WTC11 (cell line): ENCODE measurements at regions not wholly inside any gene's neighbourhood (a gene's known extent, or its start where the extent isn't known, plus 50 kb on each side); places are given as distances from the start of the nearest gene placed in this dataset.
A peak's percentile ranks its signal among the peaks of the same experiment; 100 is the strongest.

Experiments
- ATAC-seq: fragments of 200-7000 bp; cut with Tn5 transposase; 2 replicates; pipeline ENCODE4 v1.10.0; 2021; ENCODE audit warnings: mild to moderate bottlenecking, moderate library complexity
- CTCF ChIA-PET: fragments of 300-600 bp; sonication (Branson Sonifier 250); formaldehyde crosslinking; loops from one replicate; lab custom pipeline; 2021; ENCODE audit warnings: antibody characterized with exemption; lab: Charles Lee
- POLR2A ChIA-PET: fragments of 350-600 bp; sonication (Branson Sonifier 250); formaldehyde crosslinking; loops from one replicate; lab custom pipeline; 2021; ENCODE audit warnings: antibody characterized with exemption; lab: Charles Lee
- DNase-seq: peaks from one replicate; pipeline ENCODE4 v3.0.0; 2021; ENCODE audit warnings: low spot score
- H3K27ac Mint-ChIP-seq: 2 replicates; pipeline ENCODE4 v1.8.0; 2021; ENCODE audit warnings: mixed read lengths
- H3K27me3 Mint-ChIP-seq: 2 replicates; pipeline ENCODE4 v1.8.0; 2021; ENCODE audit warnings: low read depth, mild to moderate bottlenecking, moderate library complexity, mixed read lengths
- H3K36me3 Mint-ChIP-seq: 2 replicates; pipeline ENCODE4 v1.8.0; 2021; ENCODE audit warnings: mixed read lengths
- H3K4me1 Mint-ChIP-seq: 2 replicates; pipeline ENCODE4 v1.8.0; 2022; ENCODE audit warnings: mixed read lengths
- H3K4me3 Mint-ChIP-seq: 2 replicates; pipeline ENCODE4 v1.8.0; 2021; ENCODE audit warnings: mild to moderate bottlenecking, moderate library complexity, mixed read lengths
- H3K9me3 Mint-ChIP-seq: 2 replicates; pipeline ENCODE4 v1.8.0; 2021; ENCODE audit warnings: mixed read lengths
- JAZF1 ChIP-seq: fragments of 250-450 bp; sonication (Bioruptor Pico); IDR thresholded peaks from 2 replicates; pipeline ENCODE4 v1.9.0; 2021; ENCODE audit warnings: moderate library complexity, mild to moderate bottlenecking, inconsistent platforms
- RELA ChIP-seq: sonication (generic); formaldehyde crosslinking; IDR thresholded peaks from 2 replicates; pipeline ENCODE4 v1.8.1; 2022; ENCODE audit warnings: missing genetic modification reagents, mild to moderate bottlenecking, borderline replicate concordance
- TCF7 ChIP-seq: sonication (generic); formaldehyde crosslinking; IDR thresholded peaks from 2 replicates; pipeline ENCODE4 v1.8.0; 2022; ENCODE audit warnings: mild to moderate bottlenecking, low read depth, missing genetic modification reagents, moderate library complexity
- TEAD1 ChIP-seq: sonication (generic); formaldehyde crosslinking; IDR thresholded peaks from 2 replicates; pipeline ENCODE4 v1.8.0; 2022; ENCODE audit warnings: mild to moderate bottlenecking, missing genetic modification reagents
- TEAD4 ChIP-seq: sonication (generic); formaldehyde crosslinking; IDR thresholded peaks from 2 replicates; pipeline ENCODE4 v1.8.0; 2022; ENCODE audit warnings: mild to moderate bottlenecking, missing genetic modification reagents
- ZNF138 ChIP-seq: sonication (generic); formaldehyde crosslinking; conservative IDR thresholded peaks from 2 replicates; pipeline ENCODE4 v1.8.1; 2022; ENCODE audit warnings: mild to moderate bottlenecking, moderate library complexity, missing genetic modification reagents
- ZNF263 ChIP-seq: sonication (generic); formaldehyde crosslinking; IDR thresholded peaks from 2 replicates; pipeline ENCODE4 v1.8.1; 2022; ENCODE audit warnings: low read depth, mild to moderate bottlenecking, moderate library complexity, missing genetic modification reagents
- ZNF396 ChIP-seq: fragments of 250-450 bp; sonication (Bioruptor Pico); IDR thresholded peaks from 2 replicates; pipeline ENCODE4 v1.8.0; 2021; ENCODE audit warnings: mild to moderate bottlenecking, moderate library complexity, borderline replicate concordance
- TF ChIP-seq, protein P1 (sequence below): fragments of 250-450 bp; sonication (Bioruptor Pico); IDR thresholded peaks from 2 replicates; pipeline ENCODE4 v1.8.0; 2021; ENCODE audit warnings: mild to moderate bottlenecking
- TF ChIP-seq, protein P2 (sequence below): fragments of 250-450 bp; sonication (Bioruptor Pico); IDR thresholded peaks from 2 replicates; pipeline ENCODE4 v1.9.0; 2021; ENCODE audit warnings: moderate library complexity, mild to moderate bottlenecking, inconsistent platforms, borderline replicate concordance

GRCh38 chr3:36318621-36319200 is 61.6 kb upstream of the STAC start:
- peaks cover 18% of the 10 kb centered on the region for H3K4me1 Mint-ChIP-seq
- no peak for ATAC-seq

GRCh38 chr3:36319680-36320079 is 60.6 kb upstream of the STAC start:
- POLR2A ChIA-PET, result no interaction called here
- peaks cover 18% of the 10 kb centered on the region for H3K4me1 Mint-ChIP-seq
- TF ChIP-seq TCF7 (CRISPR knock-in tag) (no peak), ZNF138 (CRISPR knock-in tag) (no peak), TEAD1 (CRISPR knock-in tag) (0 out of 2 replicates have a peak, but pooled peaks have one; percentile 22)
- TF ChIP-seq, protein P1, sequence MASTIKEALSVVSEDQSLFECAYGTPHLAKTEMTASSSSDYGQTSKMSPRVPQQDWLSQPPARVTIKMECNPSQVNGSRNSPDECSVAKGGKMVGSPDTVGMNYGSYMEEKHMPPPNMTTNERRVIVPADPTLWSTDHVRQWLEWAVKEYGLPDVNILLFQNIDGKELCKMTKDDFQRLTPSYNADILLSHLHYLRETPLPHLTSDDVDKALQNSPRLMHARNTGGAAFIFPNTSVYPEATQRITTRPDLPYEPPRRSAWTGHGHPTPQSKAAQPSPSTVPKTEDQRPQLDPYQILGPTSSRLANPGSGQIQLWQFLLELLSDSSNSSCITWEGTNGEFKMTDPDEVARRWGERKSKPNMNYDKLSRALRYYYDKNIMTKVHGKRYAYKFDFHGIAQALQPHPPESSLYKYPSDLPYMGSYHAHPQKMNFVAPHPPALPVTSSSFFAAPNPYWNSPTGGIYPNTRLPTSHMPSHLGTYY, result no peak
- H3K36me3 Mint-ChIP-seq, result peaks cover 22% of the 10 kb centered on the region
- H3K9me3 Mint-ChIP-seq, result peaks cover 30% of the 10 kb centered on the region
- DNase-seq (no peak), ATAC-seq (peak; percentile 85)
- no peak overlapping the region for H3K4me3 Mint-ChIP-seq
- H3K27me3 Mint-ChIP-seq, result peaks cover 2% of the 10 kb centered on the region; the same call in 1 of the 2 replicates
- CTCF ChIA-PET, result no interaction called here
- H3K27ac Mint-ChIP-seq, result peak overlapping the region; percentile 71

More at GRCh38 chr3:36318621-36319200, 61.6 kb upstream of the STAC start:
- peaks cover 2% of the 10 kb centered on the region; the same call in 1 of the 2 replicates for H3K27me3 Mint-ChIP-seq
- POLR2A ChIA-PET, result no interaction called here
- peaks cover 27% of the 10 kb centered on the region for H3K9me3 Mint-ChIP-seq
- CTCF ChIA-PET, result no interaction called here
- no peak for DNase-seq
- H3K27ac Mint-ChIP-seq, result peak overlapping the region; percentile 51
- peaks cover 20% of the 10 kb centered on the region for H3K36me3 Mint-ChIP-seq
- H3K4me3 Mint-ChIP-seq, result no peak overlapping the region
- TF ChIP-seq TEAD4 (CRISPR knock-in tag) (no peak), ZNF396 (CRISPR knock-in tag) (no peak), RELA (CRISPR knock-in tag) (no peak), ZNF263 (CRISPR knock-in tag) (no peak), JAZF1 (CRISPR knock-in tag) (no peak)
- TF ChIP-seq, protein P2, sequence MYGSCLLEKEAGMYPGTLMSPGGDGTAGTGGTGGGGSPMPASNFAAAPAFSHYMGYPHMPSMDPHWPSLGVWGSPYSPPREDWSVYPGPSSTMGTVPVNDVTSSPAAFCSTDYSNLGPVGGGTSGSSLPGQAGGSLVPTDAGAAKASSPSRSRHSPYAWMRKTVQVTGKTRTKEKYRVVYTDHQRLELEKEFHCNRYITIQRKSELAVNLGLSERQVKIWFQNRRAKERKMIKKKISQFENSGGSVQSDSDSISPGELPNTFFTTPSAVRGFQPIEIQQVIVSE (CRISPR knock-in tag), result no peak
